ENCODE measurements at regions not wholly inside any gene's neighbourhood (a gene's known extent, or its start where the extent isn't known, plus 50 kb on each side); places are given as distances from the start of the nearest gene placed in this dataset.
A peak's percentile ranks its signal among the peaks of the same experiment; 100 is the strongest.

DNA sequence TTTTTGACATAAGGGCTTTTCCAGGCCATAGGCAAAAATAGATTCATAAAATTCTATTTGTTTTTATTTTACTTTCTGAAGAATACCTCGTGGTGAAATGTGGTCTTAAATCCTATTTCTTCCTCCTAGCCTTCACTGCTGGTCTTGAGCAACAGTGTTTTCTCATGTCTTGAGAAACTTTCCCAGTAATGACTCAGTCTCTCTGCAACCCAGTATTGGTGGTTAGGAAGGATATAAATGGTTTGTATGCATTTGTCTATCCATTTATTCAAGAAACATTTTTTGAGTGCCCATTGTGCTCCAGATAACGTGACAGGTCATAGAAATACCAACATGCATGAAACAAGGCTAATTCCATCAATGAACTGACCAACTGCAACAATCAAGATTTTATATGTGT, 213.9 kb downstream of the TMEM114 start:
- H3K27me3 Mint-ChIP-seq (ENCODE audit: low read depth), result peaks cover 21% of the 10 kb centered on the region
- H3K4me1 Mint-ChIP-seq, result peaks cover 7% of the 10 kb centered on the region
- H3K9me3 Mint-ChIP-seq, result peaks cover 6% of the 10 kb centered on the region
- no peak overlapping the region for H3K27ac Mint-ChIP-seq (ENCODE audit: unreplicated experiment)
- H3K4me3 Mint-ChIP-seq, result no peak overlapping the region
- TF ChIP-seq, protein P1, sequence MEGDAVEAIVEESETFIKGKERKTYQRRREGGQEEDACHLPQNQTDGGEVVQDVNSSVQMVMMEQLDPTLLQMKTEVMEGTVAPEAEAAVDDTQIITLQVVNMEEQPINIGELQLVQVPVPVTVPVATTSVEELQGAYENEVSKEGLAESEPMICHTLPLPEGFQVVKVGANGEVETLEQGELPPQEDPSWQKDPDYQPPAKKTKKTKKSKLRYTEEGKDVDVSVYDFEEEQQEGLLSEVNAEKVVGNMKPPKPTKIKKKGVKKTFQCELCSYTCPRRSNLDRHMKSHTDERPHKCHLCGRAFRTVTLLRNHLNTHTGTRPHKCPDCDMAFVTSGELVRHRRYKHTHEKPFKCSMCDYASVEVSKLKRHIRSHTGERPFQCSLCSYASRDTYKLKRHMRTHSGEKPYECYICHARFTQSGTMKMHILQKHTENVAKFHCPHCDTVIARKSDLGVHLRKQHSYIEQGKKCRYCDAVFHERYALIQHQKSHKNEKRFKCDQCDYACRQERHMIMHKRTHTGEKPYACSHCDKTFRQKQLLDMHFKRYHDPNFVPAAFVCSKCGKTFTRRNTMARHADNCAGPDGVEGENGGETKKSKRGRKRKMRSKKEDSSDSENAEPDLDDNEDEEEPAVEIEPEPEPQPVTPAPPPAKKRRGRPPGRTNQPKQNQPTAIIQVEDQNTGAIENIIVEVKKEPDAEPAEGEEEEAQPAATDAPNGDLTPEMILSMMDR (conservative IDR thresholded peaks at IDR 0.05), result no peak
- no peaks in the 10 kb centered on the region for H3K36me3 Mint-ChIP-seq (ENCODE audit: low read depth)
- DNase-seq (ENCODE audit: low read depth, low spot score), result no peak

DNA sequence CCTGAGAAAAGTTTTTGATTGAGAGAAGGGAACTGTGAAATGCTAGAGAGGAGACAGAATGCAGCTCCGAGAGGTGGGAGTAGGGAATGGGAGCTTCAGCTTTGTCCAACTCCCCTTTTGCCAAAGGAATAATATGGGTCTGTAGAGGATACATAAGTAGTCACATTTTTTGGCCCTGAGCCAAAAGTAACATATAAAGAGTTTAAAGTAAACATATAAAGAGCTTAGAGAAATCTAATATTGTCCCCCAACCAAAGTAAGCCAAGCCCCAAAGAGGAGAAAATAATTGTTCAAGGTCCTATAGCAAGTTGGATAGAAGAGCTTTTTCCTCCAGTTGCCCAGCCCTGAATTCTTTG, 215.1 kb downstream of the TMEM114 start:
- no peak overlapping the region for H3K4me3 Mint-ChIP-seq

DNA sequence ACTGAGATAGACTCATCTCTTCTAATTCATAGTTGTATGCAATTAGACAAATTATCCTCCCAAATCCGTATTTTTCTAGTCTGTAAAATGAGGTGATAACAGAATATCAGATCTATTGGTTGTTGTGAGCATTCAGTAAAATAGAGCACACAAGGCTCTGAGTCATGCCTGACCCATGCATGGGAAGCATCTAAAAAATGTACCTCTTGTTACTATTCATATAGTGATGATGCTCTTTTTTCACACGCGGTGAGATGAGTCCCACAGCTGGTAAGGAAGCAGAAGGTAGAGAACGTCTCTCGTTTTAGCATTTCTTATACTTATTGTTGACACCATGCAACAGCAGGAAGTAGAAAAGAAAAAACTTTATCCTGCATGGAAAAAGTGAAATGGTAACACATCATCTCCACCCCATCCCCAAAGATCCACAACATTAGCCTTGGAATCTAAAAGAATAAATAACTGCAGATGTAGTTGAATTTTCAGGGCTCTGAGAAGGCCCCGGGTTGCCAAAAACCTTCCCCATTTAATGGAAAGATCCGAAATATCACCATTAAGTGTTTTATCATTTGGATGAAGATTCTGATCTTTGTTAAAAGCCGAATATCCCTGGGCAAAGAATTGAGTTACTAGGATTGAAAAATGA, 215.6 kb downstream of the TMEM114 start:
- peaks cover 7% of the 10 kb centered on the region for H3K4me1 Mint-ChIP-seq
- H3K27ac Mint-ChIP-seq (ENCODE audit: unreplicated experiment), result no peak overlapping the region
- peaks cover 6% of the 10 kb centered on the region for H3K9me3 Mint-ChIP-seq
- H3K36me3 Mint-ChIP-seq (ENCODE audit: low read depth), result no peaks in the 10 kb centered on the region
- H3K4me3 Mint-ChIP-seq, result no peak overlapping the region
- TF ChIP-seq, protein P1 (conservative IDR thresholded peaks at IDR 0.05), result no peak
- no peak for DNase-seq (ENCODE audit: low read depth, low spot score)
- H3K27me3 Mint-ChIP-seq (ENCODE audit: low read depth), result peaks cover 10% of the 10 kb centered on the region

More for the DNA sequence above, 215.1 kb downstream of the TMEM114 start:
- TF ChIP-seq, protein P1 (conservative IDR thresholded peaks at IDR 0.05), result no peak
- Mint-ChIP-seq H3K9me3 (peaks cover 6% of the 10 kb centered on the region), H3K36me3 (ENCODE audit: low read depth) (no peaks in the 10 kb centered on the region), H3K27ac (ENCODE audit: unreplicated experiment) (no peak overlapping the region), H3K27me3 (ENCODE audit: low read depth) (peaks cover 14% of the 10 kb centered on the region), H3K4me1 (peaks cover 7% of the 10 kb centered on the region)
- DNase-seq (ENCODE audit: low read depth, low spot score), result no peak

DNA sequence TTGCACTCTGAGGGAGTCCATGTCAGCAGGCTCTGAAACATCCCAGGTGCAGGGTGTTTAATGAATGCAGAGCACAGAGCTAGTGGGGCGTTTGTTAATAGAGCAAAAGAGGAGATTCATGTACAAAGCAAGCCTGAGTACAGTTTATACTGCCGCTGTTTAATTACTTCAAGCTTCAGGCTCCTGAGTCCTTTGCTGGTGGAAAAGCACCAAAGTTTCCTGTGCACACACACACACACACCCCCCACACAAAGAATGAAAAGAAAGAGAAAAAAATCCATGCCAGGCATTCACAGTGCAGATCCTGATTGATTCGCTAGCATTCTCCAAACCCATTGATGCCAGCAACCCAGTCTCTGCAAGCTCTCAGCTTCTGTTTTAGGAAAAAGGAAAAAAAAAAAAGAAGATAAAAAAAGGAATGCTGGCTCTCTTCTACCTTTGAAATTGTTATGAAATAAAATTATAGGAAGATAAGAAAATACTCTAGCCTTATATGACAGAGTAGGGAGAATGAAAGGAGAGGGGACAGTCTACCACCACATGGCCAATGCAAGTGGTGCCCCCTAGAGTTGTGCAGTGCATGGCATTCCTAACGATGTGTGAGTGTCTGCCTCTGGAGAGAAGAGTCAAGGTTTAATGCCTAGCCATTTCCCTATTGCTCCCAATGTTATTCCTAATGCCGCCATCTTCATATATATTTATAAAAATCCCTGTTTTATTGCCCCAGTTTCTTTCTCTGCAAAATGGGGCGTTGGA, 216.5 kb downstream of the TMEM114 start:
- H3K9me3 Mint-ChIP-seq, result peaks cover 9% of the 10 kb centered on the region
- peaks cover 8% of the 10 kb centered on the region for H3K27me3 Mint-ChIP-seq (ENCODE audit: low read depth)
- DNase-seq (ENCODE audit: low read depth, low spot score), result no peak
- peaks cover 7% of the 10 kb centered on the region for H3K4me1 Mint-ChIP-seq
- TF ChIP-seq, protein P1 (conservative IDR thresholded peaks at IDR 0.05), result peak; percentile 31
- H3K4me3 Mint-ChIP-seq, result no peak overlapping the region
- no peak overlapping the region for H3K27ac Mint-ChIP-seq (ENCODE audit: unreplicated experiment)
- no peaks in the 10 kb centered on the region for H3K36me3 Mint-ChIP-seq (ENCODE audit: low read depth)

DNA sequence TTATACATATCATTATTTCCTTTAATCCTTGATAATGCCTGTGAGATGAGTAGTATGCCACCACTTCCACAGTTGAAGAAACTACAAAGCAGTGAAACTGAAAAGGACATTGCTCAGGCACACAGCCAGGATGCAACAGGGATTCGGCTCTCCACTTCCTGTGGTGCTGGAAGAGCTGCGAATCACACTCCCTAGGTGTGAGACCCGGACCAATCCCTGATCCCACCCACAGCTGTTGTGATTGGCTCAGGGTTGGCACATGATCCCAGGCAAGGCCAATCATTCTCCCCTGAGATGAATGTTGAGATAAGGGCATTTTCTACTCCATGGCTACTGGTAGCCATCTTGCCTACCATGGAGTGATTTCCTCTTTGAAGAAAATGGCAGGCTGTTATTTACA, 218.2 kb downstream of the TMEM114 start:
- peaks cover 7% of the 10 kb centered on the region for H3K4me1 Mint-ChIP-seq
- no peak overlapping the region for H3K4me3 Mint-ChIP-seq
- no peak for DNase-seq (ENCODE audit: low read depth, low spot score)
- no peaks in the 10 kb centered on the region for H3K36me3 Mint-ChIP-seq (ENCODE audit: low read depth)
- H3K9me3 Mint-ChIP-seq, result peaks cover 3% of the 10 kb centered on the region
- no peak overlapping the region for H3K27ac Mint-ChIP-seq (ENCODE audit: unreplicated experiment)
- peaks cover 9% of the 10 kb centered on the region for H3K27me3 Mint-ChIP-seq (ENCODE audit: low read depth)
- TF ChIP-seq, protein P1 (conservative IDR thresholded peaks at IDR 0.05), result no peak

All from neural crest cell (in vitro differentiated cells).